ENCODE measurements at regions not wholly inside any gene's neighbourhood (a gene's known extent, or its start where the extent isn't known, plus 50 kb on each side); places are given as distances from the start of the nearest gene placed in this dataset.

DNA sequence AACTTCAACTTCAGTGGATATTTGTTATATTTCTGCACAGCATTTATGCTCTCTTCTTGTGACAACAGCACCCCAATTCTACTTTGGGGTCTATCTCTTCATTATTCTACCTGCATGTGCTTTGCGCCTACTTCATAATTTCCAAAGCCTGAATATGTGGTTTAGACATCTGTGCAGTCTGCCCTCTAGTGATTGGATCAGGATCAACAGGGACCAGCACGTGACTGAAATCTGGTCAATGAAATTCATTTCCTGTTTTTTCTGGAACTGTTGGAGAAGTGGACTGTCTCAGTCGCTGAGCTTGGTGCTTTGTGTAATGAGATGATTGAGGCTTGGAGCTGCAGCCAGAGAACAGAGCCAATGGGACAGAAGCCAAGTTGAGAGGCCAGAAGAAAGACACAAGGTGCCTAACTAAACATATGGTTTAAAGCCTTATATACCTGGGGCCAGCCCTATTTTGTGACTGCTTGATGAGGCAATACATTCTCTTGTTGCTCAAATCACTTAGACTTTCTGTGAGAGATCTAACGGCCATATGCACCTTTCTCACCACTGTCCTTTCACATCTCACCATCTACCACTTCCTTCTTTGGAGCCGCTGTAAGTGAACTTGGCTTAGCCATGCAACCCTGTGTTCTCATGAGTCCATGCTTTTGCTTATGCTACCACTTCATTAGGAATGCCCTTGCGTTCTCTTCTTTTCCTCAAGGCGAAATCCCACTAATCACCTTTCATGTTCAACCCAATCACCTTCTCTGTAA, 68.8 kb upstream of the PPP2R2B start:
- Histone ChIP-seq H3K79me2 (ENCODE audit: low read length) (no peaks in the 10 kb centered on the region), H2AFZ (ENCODE audit: low read depth, low read length) (no peak overlapping the region), H3K27ac (ENCODE audit: low read length) (no peak overlapping the region), H3K4me2 (ENCODE audit: low read length) (no peak overlapping the region), H3K4me1 (ENCODE audit: low read length) (no peaks in the 10 kb centered on the region), H3K9ac (ENCODE audit: low read length) (no peak overlapping the region), H3K4me3 (ENCODE audit: low read length) (no peak overlapping the region), H4K20me1 (ENCODE audit: insufficient read depth, low read length) (no peaks in the 10 kb centered on the region), H3K27me3 (ENCODE audit: low read depth, low read length) (no peaks in the 10 kb centered on the region), H3K9me3 (ENCODE audit: insufficient read depth, low read length) (no peaks in the 10 kb centered on the region), H3K36me3 (replicated peaks; ENCODE audit: low read depth, low read length) (no peaks in the 10 kb centered on the region)
- TF ChIP-seq, protein P1, sequence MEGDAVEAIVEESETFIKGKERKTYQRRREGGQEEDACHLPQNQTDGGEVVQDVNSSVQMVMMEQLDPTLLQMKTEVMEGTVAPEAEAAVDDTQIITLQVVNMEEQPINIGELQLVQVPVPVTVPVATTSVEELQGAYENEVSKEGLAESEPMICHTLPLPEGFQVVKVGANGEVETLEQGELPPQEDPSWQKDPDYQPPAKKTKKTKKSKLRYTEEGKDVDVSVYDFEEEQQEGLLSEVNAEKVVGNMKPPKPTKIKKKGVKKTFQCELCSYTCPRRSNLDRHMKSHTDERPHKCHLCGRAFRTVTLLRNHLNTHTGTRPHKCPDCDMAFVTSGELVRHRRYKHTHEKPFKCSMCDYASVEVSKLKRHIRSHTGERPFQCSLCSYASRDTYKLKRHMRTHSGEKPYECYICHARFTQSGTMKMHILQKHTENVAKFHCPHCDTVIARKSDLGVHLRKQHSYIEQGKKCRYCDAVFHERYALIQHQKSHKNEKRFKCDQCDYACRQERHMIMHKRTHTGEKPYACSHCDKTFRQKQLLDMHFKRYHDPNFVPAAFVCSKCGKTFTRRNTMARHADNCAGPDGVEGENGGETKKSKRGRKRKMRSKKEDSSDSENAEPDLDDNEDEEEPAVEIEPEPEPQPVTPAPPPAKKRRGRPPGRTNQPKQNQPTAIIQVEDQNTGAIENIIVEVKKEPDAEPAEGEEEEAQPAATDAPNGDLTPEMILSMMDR (IDR thresholded peaks at IDR 0.05; ENCODE audit: low read depth, low read length): peak; percentile 41
- no peak for TF ChIP-seq EZH2phosphoT487 (IDR thresholded peaks at IDR 0.05; ENCODE audit: low read depth)

DNA sequence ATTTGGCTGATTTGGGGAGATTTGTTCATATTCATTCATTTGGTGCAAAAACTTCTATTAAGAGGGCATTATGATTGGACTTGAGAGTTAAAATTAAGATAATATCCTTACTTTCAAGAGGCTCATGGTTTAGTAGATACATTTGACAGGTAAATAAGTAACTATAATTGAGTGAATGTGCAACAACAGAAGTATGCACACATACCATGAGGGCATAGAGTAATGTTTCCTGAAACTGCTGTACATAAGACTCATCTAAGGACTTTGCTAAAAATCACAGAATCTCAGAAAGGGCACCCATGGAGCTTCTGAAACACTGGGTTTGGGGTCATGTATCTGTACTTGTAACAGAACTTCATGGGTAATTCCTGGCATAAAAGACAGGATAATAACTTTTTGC, 70.1 kb upstream of the PPP2R2B start:
- H3K36me3 ChIP-seq (replicated peaks; ENCODE audit: low read depth, low read length): no peaks in the 10 kb centered on the region
- no peak overlapping the region for H3K27ac ChIP-seq (ENCODE audit: low read length)
- no peak overlapping the region for H2AFZ ChIP-seq (ENCODE audit: low read depth, low read length)
- H4K20me1 ChIP-seq (ENCODE audit: insufficient read depth, low read length): no peaks in the 10 kb centered on the region
- H3K4me1 ChIP-seq (ENCODE audit: low read length): no peaks in the 10 kb centered on the region
- no peak overlapping the region for H3K9ac ChIP-seq (ENCODE audit: low read length)
- TF ChIP-seq EZH2phosphoT487 (IDR thresholded peaks at IDR 0.05; ENCODE audit: low read depth): no peak
- TF ChIP-seq, protein P1 (IDR thresholded peaks at IDR 0.05; ENCODE audit: low read depth, low read length): no peak
- no peak overlapping the region for H3K4me2 ChIP-seq (ENCODE audit: low read length)
- no peaks in the 10 kb centered on the region for H3K79me2 ChIP-seq (ENCODE audit: low read length)
- no peaks in the 10 kb centered on the region for H3K27me3 ChIP-seq (ENCODE audit: low read depth, low read length)
- H3K9me3 ChIP-seq (ENCODE audit: insufficient read depth, low read length): no peaks in the 10 kb centered on the region
- no peak overlapping the region for H3K4me3 ChIP-seq (ENCODE audit: low read length)

DNA sequence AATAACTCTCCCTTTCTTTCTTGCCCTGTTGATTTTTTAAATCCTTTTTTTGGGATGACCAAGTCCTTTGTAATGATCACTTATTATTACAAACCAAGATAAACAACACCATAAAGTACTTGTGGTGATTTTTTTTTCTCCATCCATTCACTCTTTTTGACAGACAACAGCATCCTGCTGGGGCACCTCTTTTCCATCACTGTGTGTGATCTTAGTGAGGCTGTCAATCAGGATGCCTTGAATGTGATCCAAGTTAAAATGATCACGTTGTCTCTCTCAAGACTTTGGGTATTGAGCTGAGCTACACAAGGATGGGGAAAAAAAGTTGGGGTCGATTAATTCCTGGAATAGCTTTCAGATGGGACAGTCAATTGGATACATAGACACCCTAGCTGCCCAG, 73.6 kb upstream of the PPP2R2B start:
- Histone ChIP-seq H3K36me3 (replicated peaks; ENCODE audit: low read depth, low read length) (no peaks in the 10 kb centered on the region), H3K79me2 (ENCODE audit: low read length) (no peaks in the 10 kb centered on the region), H3K27me3 (ENCODE audit: low read depth, low read length) (no peaks in the 10 kb centered on the region), H3K4me1 (ENCODE audit: low read length) (no peaks in the 10 kb centered on the region), H3K9me3 (ENCODE audit: insufficient read depth, low read length) (no peaks in the 10 kb centered on the region), H3K27ac (ENCODE audit: low read length) (no peak overlapping the region), H4K20me1 (ENCODE audit: insufficient read depth, low read length) (no peaks in the 10 kb centered on the region), H3K4me3 (ENCODE audit: low read length) (no peak overlapping the region), H2AFZ (ENCODE audit: low read depth, low read length) (no peak overlapping the region), H3K9ac (ENCODE audit: low read length) (no peak overlapping the region), H3K4me2 (ENCODE audit: low read length) (no peak overlapping the region)
- TF ChIP-seq, protein P1 (IDR thresholded peaks at IDR 0.05; ENCODE audit: low read depth, low read length): no peak
- TF ChIP-seq EZH2phosphoT487 (IDR thresholded peaks at IDR 0.05; ENCODE audit: low read depth): no peak

DNA sequence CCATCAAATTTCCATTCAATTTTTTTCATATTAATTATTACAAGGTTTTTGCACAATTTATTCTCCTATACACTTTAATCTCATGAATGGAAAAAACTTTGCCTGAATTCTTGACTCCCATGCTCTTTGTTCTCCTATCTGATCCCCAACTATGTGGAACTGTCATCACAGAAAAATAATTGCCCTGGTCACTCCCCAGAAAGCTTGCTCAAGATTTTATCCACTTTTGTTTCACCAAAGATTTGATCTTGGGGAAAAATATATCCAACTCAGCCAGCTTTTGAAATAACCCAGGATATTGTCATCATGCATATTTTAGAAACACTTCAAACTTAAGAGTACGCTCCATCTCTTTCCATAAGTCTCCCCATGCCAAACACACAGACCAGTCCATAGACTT, 77.7 kb upstream of the PPP2R2B start:
- no peak overlapping the region for H3K4me2 ChIP-seq (ENCODE audit: low read length)
- no peaks in the 10 kb centered on the region for H3K36me3 ChIP-seq (replicated peaks; ENCODE audit: low read depth, low read length)
- no peaks in the 10 kb centered on the region for H3K79me2 ChIP-seq (ENCODE audit: low read length)
- H3K27ac ChIP-seq (ENCODE audit: low read length): no peak overlapping the region
- H3K4me1 ChIP-seq (ENCODE audit: low read length): no peaks in the 10 kb centered on the region
- H3K9me3 ChIP-seq (ENCODE audit: insufficient read depth, low read length): no peaks in the 10 kb centered on the region
- H4K20me1 ChIP-seq (ENCODE audit: insufficient read depth, low read length): no peaks in the 10 kb centered on the region
- no peak overlapping the region for H3K4me3 ChIP-seq (ENCODE audit: low read length)
- TF ChIP-seq, protein P1 (IDR thresholded peaks at IDR 0.05; ENCODE audit: low read depth, low read length): no peak
- no peak for TF ChIP-seq EZH2phosphoT487 (IDR thresholded peaks at IDR 0.05; ENCODE audit: low read depth)
- H2AFZ ChIP-seq (ENCODE audit: low read depth, low read length): no peak overlapping the region
- no peak overlapping the region for H3K9ac ChIP-seq (ENCODE audit: low read length)
- H3K27me3 ChIP-seq (ENCODE audit: low read depth, low read length): no peaks in the 10 kb centered on the region
